Heart left ventricle (tissue), 16 donors: ENCODE measurements at regions not wholly inside any gene's neighbourhood (a gene's known extent, or its start where the extent isn't known, plus 50 kb on each side); places are given as distances from the start of the nearest gene placed in this dataset.

Source experiments
- ATAC-seq, 4 donors: fragments of 200-7000 bp; cut with Tn5 transposase; one replicate each; pipeline ENCODE4 v1.9.1; 2020 to 2022; ENCODE audit warnings: moderate library complexity in 4 of 4, mild to moderate bottlenecking in 3 of 4, moderate number of reproducible peaks in 1 of 4
- DNase-seq, 5 donors: peaks; one replicate each; pipeline ENCODE4 v3.0.0-alpha.2; 2020
- H3K27ac ChIP-seq, 12 donors: fragments of 200-600 bp; sonication (generic) in 4 of 12; one replicate each; pipeline versions ENCODE4 v1.5.0 to v1.8.0; 2016 to 2022; ENCODE audit warnings: mild to moderate bottlenecking in 2 of 12
- H3K27me3 ChIP-seq, 9 donors: fragments of 200-600 bp; sonication (generic) in 2 of 9; one replicate each; pipeline versions ENCODE4 v1.5.1 to v1.8.0; 2016 to 2022; ENCODE audit warnings: mild to moderate bottlenecking in 3 of 9
- H3K36me3 ChIP-seq, 9 donors: fragments of 200-600 bp; sonication (generic) in 2 of 9; one replicate each; pipeline versions ENCODE4 v1.5.0 to v1.8.0; 2018 to 2022; ENCODE audit warnings: mild to moderate bottlenecking in 2 of 9
- H3K4me1 ChIP-seq, 12 donors: fragments of 200-600 bp; sonication (generic) in 4 of 12; one replicate each; pipeline versions ENCODE4 v1.5.0 to v1.8.0; 2016 to 2022; ENCODE audit warnings: mild to moderate bottlenecking in 3 of 12
- H3K4me3 ChIP-seq, 12 donors: fragments of 200-600 bp; sonication (generic) in 4 of 12; one replicate each; pipeline versions ENCODE4 v1.5.0 to v1.8.0; 2017 to 2022; ENCODE audit warnings: mild to moderate bottlenecking in 9 of 12, moderate library complexity in 4 of 12
- H3K9me3 ChIP-seq, 12 donors: fragments of 200-600 bp; sonication (generic) in 4 of 12; one replicate each; pipeline versions ENCODE4 v1.5.0 to v1.8.0; 2016 to 2022; ENCODE audit warnings: mild to moderate bottlenecking in 1 of 12
- POLR2A ChIP-seq, 2 donors: fragments of 450-650 bp; IDR thresholded peaks; one replicate each; pipeline ENCODE4 v1.6.1; 2017; ENCODE audit warnings: antibody characterized with exemption in 2 of 2, mild to moderate bottlenecking in 2 of 2, moderate library complexity in 2 of 2
- WGBS, 4 donors: extraction: QIAGEN DNeasy Blood & Tissue Kit in 2 of 4; methylation state at CpG; one replicate each; pipeline versions ENCODE4 v1.1.5 to v1.1.7; 2013 to 2018; 5-methylcytosine and 5-hydroxymethylcytosine counted together
- intact Hi-C, 10 donors: fragments of 100-400 bp; cut with DNase I; formaldehyde crosslinking; loops; one replicate each; pipeline versions ENCODE4 v1.11.1 to v1.14.2; 2022
- TF ChIP-seq, protein P1 (sequence below), 12 donors: fragments of 200-600 bp; sonication (generic) in 4 of 12; IDR thresholded peaks; one replicate each; pipeline versions ENCODE4 v1.5.0 to v1.8.0; 2018 to 2022; ENCODE audit warnings: antibody characterized with exemption in 12 of 12, mild to moderate bottlenecking in 5 of 12
- donor health status: ischemic (EF 13 %, LVEDD 7.1; RV severe dilation, severe dysfunction).
- donor health status: healthy with polysubstance abuse.
- donor health status: DM: no; HTN: yes; CAD: no.
- donor health status: DM: no; HTN: no; CAD: no.
- donor health status: ischemic (EF 25% LVEDD 6.9; RV normal size, moderate dysfunction).
- donor health status: ischemic (EF 25% LVEDD 5.7; RV mildly dilated, moderate dysfunction).
- donor health status: healthy.
- donor health status: DM: yes; HTN: yes; CAD: no.
- donor health status: ischemic (EF 35%, LVEDD 5.7; RV mildly dilated, moderate dysfunction).
- donor health status: nonischemic (EF 11% LVEDD 7.7; RV severe dilation, severe dysfunction).
- donor health status: DM: yes; HTN: yes; CAD: no.
- donor health status: PGD.
- donor health status: ischemic (EF 29% LVEDD 5.4; RV normal size, mild dysfunction).
- donor health status: nonischemic (EF 23%, LVEDD 6.1; RV moderate dilation, normal function).

DNA sequence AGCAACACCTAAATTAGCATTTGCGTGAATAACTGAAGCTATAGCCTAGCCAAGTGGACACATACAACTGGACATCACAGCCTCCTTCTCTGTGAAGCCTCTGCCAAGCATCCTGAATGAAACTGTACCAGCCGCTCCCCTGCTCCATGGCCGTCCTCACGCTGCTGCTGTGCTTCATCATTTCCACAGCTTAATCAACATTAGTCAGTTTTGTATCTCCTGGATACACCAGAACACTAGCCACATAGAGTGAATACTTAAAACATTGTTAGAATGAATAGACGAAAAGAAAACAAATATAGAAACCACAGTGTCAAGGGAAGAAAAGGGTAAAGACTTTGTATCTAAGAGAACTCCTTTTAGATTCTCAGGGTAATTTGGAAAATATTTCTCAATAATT is 1526.9 kb downstream of the EFNB2 start:
- ATAC-seq = no peak
- TF ChIP-seq, protein P1, sequence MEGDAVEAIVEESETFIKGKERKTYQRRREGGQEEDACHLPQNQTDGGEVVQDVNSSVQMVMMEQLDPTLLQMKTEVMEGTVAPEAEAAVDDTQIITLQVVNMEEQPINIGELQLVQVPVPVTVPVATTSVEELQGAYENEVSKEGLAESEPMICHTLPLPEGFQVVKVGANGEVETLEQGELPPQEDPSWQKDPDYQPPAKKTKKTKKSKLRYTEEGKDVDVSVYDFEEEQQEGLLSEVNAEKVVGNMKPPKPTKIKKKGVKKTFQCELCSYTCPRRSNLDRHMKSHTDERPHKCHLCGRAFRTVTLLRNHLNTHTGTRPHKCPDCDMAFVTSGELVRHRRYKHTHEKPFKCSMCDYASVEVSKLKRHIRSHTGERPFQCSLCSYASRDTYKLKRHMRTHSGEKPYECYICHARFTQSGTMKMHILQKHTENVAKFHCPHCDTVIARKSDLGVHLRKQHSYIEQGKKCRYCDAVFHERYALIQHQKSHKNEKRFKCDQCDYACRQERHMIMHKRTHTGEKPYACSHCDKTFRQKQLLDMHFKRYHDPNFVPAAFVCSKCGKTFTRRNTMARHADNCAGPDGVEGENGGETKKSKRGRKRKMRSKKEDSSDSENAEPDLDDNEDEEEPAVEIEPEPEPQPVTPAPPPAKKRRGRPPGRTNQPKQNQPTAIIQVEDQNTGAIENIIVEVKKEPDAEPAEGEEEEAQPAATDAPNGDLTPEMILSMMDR (IDR thresholded peaks at IDR 0.05) = no peak
- no peak for TF ChIP-seq POLR2A (IDR thresholded peaks at IDR 0.05)
- H3K36me3 ChIP-seq = no peaks in the 10 kb centered on the region
- 89 to 95% (median 93%) methylated on average over 5 of the region's 5 CpGs for WGBS, 4 donors
- intact Hi-C loops = no loop called here
- no peaks in the 10 kb centered on the region for H3K27me3 ChIP-seq
- H3K27ac ChIP-seq = no peak overlapping the region
- H3K9me3 ChIP-seq = no peaks in the 10 kb centered on the region
- H3K4me3 ChIP-seq = no peak overlapping the region
- H3K4me1 ChIP-seq = no peaks in the 10 kb centered on the region
- no peak for DNase-seq

DNA sequence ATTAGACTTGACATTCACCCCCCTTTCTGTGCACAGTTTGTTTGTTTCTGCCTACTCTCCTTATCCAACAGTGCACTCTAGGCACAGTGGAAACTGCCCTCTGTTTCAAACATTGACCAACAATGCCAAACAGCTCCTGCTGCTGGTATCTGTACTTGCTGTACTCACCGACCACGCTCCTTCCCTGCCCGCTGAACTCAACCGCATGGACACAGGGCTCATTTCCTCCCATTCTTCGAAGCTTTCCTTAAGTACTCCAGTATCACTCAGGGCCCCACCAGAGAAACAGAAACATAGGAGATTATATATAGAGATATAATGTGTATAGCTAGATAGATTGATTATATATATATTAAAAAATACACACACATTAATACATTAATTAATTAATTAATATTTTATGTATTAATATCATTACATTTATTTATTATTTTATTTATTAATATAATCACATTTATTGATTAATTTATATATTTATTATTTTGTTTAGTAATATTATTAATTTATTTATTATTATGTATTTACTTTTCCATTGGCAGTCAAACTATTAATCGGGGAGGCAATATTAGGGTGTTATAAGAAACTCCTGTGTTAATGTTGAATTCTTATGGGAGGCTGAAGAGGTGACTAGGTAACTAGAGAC is 1528.2 kb downstream of the EFNB2 start:
- H3K4me3 ChIP-seq = no peak overlapping the region
- no peaks in the 10 kb centered on the region for H3K36me3 ChIP-seq
- TF ChIP-seq, protein P1 (IDR thresholded peaks at IDR 0.05) = no peak
- no peak for TF ChIP-seq POLR2A (IDR thresholded peaks at IDR 0.05)
- no peak overlapping the region for H3K27ac ChIP-seq
- intact Hi-C loops = no loop called here
- ATAC-seq (no peak), DNase-seq (no peak)
- H3K4me1 ChIP-seq = no peaks in the 10 kb centered on the region
- H3K27me3 ChIP-seq = no peaks in the 10 kb centered on the region
- WGBS, 4 donors = 72 to 78% (median 76%) methylated on average over 6 of the region's 6 CpGs
- H3K9me3 ChIP-seq = no peaks in the 10 kb centered on the region

DNA sequence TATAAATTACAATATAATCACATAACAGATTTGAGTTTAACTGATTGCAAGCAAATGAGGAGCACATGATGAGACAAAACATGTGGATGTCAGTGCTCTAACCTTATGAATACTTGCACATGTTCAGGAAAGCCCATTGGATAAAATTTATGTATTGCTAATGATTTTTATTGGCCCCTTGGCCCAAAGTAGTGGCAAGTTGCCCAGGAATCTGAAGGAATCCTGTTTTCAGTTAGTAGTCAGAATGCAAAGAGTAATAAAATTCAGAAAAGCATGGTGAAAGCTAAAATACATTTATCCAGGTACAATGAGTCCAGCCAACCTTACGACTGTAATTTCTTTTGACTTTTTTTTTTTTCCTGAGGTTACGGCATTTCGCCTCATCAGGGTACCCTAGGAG is 1539.4 kb downstream of the EFNB2 start:
- H3K9me3 ChIP-seq = no peaks in the 10 kb centered on the region
- H3K36me3 ChIP-seq = no peaks in the 10 kb centered on the region
- 94 to 100% (median 95%) methylated on average over 3 of the region's 3 CpGs for WGBS, 4 donors
- no peaks in the 10 kb centered on the region for H3K27me3 ChIP-seq
- ATAC-seq (no peak), DNase-seq (no peak)
- no peak overlapping the region for H3K27ac ChIP-seq
- TF ChIP-seq POLR2A (IDR thresholded peaks at IDR 0.05) = no peak
- TF ChIP-seq, protein P1 (IDR thresholded peaks at IDR 0.05) = no peak
- intact Hi-C loops = no loop called here
- no peak overlapping the region for H3K4me3 ChIP-seq
- H3K4me1 ChIP-seq = no peaks in the 10 kb centered on the region

DNA sequence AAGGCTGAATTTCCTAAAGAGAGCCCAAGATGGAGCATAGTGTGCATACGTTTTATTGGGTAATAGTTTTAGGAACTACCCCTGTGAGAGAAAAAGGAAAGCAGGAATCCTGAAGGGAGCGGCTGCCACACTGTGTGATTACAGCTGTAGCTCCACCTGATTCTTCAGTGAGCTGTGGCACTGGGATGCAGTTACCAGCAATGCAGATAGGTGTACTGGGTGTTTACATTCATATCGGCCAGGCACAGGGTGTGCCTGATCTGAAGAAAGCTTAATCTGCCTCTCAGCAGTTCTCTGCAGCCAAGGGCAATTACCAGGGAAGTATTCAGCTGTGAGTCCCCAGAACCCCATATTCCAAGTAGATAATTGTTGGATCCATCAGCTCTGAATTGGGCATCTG is 1541.8 kb downstream of the EFNB2 start:
- intact Hi-C loops = no loop called here
- H3K4me1 ChIP-seq = no peaks in the 10 kb centered on the region
- no peaks in the 10 kb centered on the region for H3K9me3 ChIP-seq
- H3K36me3 ChIP-seq = no peaks in the 10 kb centered on the region
- H3K4me3 ChIP-seq = no peak overlapping the region
- ATAC-seq (no peak), DNase-seq (no peak)
- TF ChIP-seq, protein P1 (IDR thresholded peaks at IDR 0.05) = no peak
- TF ChIP-seq POLR2A (IDR thresholded peaks at IDR 0.05) = no peak
- H3K27me3 ChIP-seq = no peaks in the 10 kb centered on the region
- WGBS, 4 donors = 63 to 76% (median 69%) methylated on average over 3 of the region's 3 CpGs
- H3K27ac ChIP-seq = no peak overlapping the region
